HL-60 (cell line): ENCODE measurements at regions not wholly inside any gene's neighbourhood (a gene's known extent, or its start where the extent isn't known, plus 50 kb on each side); places are given as distances from the start of the nearest gene placed in this dataset.

Experiments
- DNase-seq, 2 experiments: peaks; one replicate each; pipeline ENCODE4 v3.0.0-alpha.2; 2010 to 2020; ENCODE audit warnings: low read depth in 1 of 2, low spot score in 1 of 2
- H3K27ac ChIP-seq: fragments of 250-450 bp; sonication (Bioruptor Pico); replicated peaks from 2 replicates; pipeline ENCODE4 v1.5.1; 2020; ENCODE audit warnings: mild to moderate bottlenecking, moderate library complexity
- H3K27me3 ChIP-seq: fragments of 250-450 bp; sonication (Bioruptor Pico); 2 replicates; pipeline ENCODE4 v1.5.1; 2021; ENCODE audit warnings: mild to moderate bottlenecking, moderate library complexity; ENCODE audit not compliant: insufficient read depth, poor library complexity, severe bottlenecking
- H3K4me3 ChIP-seq: replicated peaks from 2 replicates; pipeline ENCODE4 v1.5.1; 2011; ENCODE audit warnings: mild to moderate bottlenecking, control low read depth, low read length; ENCODE audit not compliant: insufficient read depth
- CTCF ChIP-seq: IDR thresholded peaks from one replicate; pipeline ENCODE4 v1.5.1; 2011; ENCODE audit warnings: low read length, control low read depth, inconsistent platforms; ENCODE audit not compliant: insufficient read depth
- GABPA ChIP-seq: IDR thresholded peaks from 2 replicates; pipeline ENCODE4 v1.6.1; 2012; ENCODE audit warnings: low read depth
- POLR2AphosphoS5 ChIP-seq: IDR thresholded peaks from 2 replicates; pipeline ENCODE4 v1.6.1; 2012; ENCODE audit warnings: low read depth
- SPI1 ChIP-seq: IDR thresholded peaks from 2 replicates; pipeline ENCODE4 v1.6.1; 2012; ENCODE audit warnings: low read depth, mild to moderate bottlenecking, borderline replicate concordance
- TF ChIP-seq, protein P1 (sequence below): IDR thresholded peaks from 2 replicates; pipeline ENCODE4 v1.6.1; 2012; ENCODE audit warnings: low read depth; ENCODE audit not compliant: insufficient replicate concordance

DNA sequence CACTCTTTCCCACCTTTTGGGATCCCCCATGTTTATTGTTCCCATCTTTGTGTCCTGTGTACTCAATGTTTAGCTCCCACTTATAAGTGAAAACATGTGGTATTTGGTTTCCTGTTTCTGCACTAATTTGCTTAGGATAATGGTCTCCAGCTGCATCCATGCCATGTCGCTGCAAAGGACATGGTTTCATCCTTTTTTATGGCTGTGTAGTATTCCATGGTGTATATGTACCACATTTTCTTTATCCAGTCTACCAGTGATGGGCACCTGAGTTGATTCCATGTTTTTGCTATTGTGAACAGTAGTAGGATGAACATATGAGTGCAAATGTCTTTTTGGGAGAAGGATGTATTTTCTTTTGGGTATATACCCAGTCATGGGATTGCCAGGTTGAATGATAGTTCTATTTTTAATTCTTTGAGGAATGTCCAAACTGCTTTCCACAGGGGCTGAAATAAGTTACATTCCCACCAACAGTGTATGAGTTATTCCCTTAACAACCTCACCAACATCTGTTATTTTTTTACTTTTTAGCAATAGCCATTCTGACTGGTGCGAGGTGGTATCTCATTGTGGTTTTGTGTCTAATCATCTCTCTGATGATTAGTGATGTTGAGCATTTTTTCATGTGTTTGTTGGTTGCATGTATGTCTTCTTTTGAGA, 55.7 kb upstream of the MEDAG start:
- no peak overlapping the region for H3K4me3 ChIP-seq
- no peak overlapping the region for H3K27ac ChIP-seq
- no peak for TF ChIP-seq CTCF
- TF ChIP-seq SPI1 = no peak
- DNase-seq = no peak
- H3K27me3 ChIP-seq = peaks cover 2% of the 10 kb centered on the region

DNA sequence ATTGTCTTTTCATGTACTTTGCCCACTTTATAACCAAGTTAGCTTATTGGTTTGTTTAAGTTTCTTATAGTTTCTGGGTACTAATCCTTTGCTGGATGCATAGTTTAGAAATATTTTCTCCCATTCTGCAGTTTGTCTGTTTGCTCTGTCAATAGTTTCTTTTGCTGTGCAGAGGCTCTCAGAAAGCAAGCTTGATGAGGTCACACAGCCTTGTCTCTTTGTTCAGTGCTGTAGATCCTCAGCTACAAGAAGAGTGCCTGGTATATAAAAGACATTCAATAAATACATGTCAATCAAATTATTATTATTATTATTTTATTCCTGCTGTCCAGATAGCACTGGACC, 55.2 kb upstream of the MEDAG start:
- DNase-seq = no peak
- Histone ChIP-seq H3K27ac (no peak overlapping the region), H3K4me3 (no peak overlapping the region), H3K27me3 (peaks cover 2% of the 10 kb centered on the region)
- TF ChIP-seq POLR2AphosphoS5 (no peak), GABPA (no peak), CTCF (no peak)
- TF ChIP-seq, protein P1, sequence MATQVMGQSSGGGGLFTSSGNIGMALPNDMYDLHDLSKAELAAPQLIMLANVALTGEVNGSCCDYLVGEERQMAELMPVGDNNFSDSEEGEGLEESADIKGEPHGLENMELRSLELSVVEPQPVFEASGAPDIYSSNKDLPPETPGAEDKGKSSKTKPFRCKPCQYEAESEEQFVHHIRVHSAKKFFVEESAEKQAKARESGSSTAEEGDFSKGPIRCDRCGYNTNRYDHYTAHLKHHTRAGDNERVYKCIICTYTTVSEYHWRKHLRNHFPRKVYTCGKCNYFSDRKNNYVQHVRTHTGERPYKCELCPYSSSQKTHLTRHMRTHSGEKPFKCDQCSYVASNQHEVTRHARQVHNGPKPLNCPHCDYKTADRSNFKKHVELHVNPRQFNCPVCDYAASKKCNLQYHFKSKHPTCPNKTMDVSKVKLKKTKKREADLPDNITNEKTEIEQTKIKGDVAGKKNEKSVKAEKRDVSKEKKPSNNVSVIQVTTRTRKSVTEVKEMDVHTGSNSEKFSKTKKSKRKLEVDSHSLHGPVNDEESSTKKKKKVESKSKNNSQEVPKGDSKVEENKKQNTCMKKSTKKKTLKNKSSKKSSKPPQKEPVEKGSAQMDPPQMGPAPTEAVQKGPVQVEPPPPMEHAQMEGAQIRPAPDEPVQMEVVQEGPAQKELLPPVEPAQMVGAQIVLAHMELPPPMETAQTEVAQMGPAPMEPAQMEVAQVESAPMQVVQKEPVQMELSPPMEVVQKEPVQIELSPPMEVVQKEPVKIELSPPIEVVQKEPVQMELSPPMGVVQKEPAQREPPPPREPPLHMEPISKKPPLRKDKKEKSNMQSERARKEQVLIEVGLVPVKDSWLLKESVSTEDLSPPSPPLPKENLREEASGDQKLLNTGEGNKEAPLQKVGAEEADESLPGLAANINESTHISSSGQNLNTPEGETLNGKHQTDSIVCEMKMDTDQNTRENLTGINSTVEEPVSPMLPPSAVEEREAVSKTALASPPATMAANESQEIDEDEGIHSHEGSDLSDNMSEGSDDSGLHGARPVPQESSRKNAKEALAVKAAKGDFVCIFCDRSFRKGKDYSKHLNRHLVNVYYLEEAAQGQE = no peak

GRCh38 chr13:30851697-30852096, 54.4 kb upstream of the MEDAG start:
- no peak for DNase-seq
- H3K27me3 ChIP-seq = peaks cover 2% of the 10 kb centered on the region
- H3K4me3 ChIP-seq = no peak overlapping the region
- TF ChIP-seq POLR2AphosphoS5 (no peak), GABPA (no peak), SPI1 (no peak), CTCF (no peak)
- TF ChIP-seq, protein P1 = no peak
- H3K27ac ChIP-seq = no peak overlapping the region

GRCh38 chr13:30855569-30855968, 50.5 kb upstream of the MEDAG start:
- Histone ChIP-seq H3K4me3 (no peak overlapping the region), H3K27ac (no peak overlapping the region), H3K27me3 (peaks cover under 1% of the 10 kb centered on the region)
- TF ChIP-seq, protein P1 = no peak
- TF ChIP-seq CTCF = no peak
- no peak for TF ChIP-seq GABPA
- TF ChIP-seq SPI1 = no peak
- no peak for TF ChIP-seq POLR2AphosphoS5
- no peak for DNase-seq
